ENCODE measurements at regions not wholly inside any gene's neighbourhood (a gene's known extent, or its start where the extent isn't known, plus 50 kb on each side); places are given as distances from the start of the nearest gene placed in this dataset.

- no peak for TF ChIP-seq CTCF (IDR thresholded peaks at IDR 0.05)
- no peak for TF ChIP-seq POLR2A (IDR thresholded peaks at IDR 0.05)
These were observed 294.0 kb upstream of the ADGRL2 start for GRCh38 chr1:81506699-81507098.

Data from right lobe of liver (tissue), 4 donors.